ENCODE measurements at regions not wholly inside any gene's neighbourhood (a gene's known extent, or its start where the extent isn't known, plus 50 kb on each side); places are given as distances from the start of the nearest gene placed in this dataset.

DNA sequence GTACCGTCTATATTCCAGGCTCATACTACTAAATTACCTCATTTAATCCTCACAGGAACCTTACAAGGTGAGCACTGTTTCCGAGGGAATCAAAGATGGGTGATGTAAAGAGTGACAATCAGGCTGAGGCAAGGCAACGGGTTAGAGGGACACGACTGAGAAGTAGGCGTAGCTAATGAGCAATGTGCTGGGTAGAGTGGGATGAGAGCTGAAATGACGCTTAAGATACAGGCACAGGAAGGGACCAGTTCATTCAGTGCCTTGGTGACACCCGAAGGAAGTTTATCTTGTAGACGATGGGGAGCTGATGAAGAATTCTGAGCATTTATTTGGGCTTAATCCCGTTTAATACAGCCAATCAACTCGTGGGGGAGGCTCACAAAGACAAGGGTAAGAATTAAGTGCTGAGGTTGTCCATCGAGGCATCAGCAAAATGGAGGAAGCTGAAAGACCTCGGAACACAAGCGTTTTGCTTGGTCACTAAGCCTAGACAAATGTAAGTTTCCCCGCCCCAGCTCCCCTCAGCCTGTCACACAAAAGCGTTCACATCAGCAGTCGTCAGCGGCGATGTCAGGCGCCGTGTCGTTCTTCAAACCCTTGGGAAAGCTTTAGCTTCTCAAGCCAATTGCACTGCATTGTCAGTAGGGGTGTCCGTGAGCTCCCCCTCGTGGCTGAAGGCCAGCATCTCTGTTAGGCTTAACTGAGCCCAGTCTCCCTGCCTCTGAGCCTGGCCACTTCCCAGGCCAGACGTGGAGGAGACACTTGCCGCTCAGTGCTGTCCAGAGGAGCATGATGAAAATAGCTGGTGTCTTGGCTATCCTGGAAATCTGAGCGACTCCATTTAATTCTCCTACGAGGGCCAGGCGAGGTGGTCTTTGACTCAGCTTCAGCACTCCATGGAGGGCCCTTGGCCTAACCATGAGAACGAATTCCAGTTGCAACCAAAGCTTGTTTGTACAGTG, 288.5 kb upstream of the G2E3 start:
- Histone ChIP-seq H3K36me3 (no peaks in the 10 kb centered on the region), H3K4me1 (peaks cover 0 to 4% (median 0%) of the 10 kb centered on the region in 4 donors), H3K27me3 (no peaks in the 10 kb centered on the region), H3K9me3 (no peaks in the 10 kb centered on the region), H3K4me3 (no peak overlapping the region), H3K27ac (no peak overlapping the region)
- TF ChIP-seq, protein P1, sequence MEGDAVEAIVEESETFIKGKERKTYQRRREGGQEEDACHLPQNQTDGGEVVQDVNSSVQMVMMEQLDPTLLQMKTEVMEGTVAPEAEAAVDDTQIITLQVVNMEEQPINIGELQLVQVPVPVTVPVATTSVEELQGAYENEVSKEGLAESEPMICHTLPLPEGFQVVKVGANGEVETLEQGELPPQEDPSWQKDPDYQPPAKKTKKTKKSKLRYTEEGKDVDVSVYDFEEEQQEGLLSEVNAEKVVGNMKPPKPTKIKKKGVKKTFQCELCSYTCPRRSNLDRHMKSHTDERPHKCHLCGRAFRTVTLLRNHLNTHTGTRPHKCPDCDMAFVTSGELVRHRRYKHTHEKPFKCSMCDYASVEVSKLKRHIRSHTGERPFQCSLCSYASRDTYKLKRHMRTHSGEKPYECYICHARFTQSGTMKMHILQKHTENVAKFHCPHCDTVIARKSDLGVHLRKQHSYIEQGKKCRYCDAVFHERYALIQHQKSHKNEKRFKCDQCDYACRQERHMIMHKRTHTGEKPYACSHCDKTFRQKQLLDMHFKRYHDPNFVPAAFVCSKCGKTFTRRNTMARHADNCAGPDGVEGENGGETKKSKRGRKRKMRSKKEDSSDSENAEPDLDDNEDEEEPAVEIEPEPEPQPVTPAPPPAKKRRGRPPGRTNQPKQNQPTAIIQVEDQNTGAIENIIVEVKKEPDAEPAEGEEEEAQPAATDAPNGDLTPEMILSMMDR (IDR thresholded peaks at IDR 0.05): peak; percentile 60 to 94 (median 92)
- TF ChIP-seq POLR2A (IDR thresholded peaks at IDR 0.05): no peak
- intact Hi-C loops (cut with DNase I): no loop called here
- peak; percentile 100 for ATAC-seq
- WGBS (ENCODE audit: insufficient coverage, low coverage, low lambda C conversion rate, missing lambda C conversion rate): 27% methylated on average over 21 of the region's 29 CpGs
- peak; percentile 82 to 86 (median 85) for DNase-seq

DNA sequence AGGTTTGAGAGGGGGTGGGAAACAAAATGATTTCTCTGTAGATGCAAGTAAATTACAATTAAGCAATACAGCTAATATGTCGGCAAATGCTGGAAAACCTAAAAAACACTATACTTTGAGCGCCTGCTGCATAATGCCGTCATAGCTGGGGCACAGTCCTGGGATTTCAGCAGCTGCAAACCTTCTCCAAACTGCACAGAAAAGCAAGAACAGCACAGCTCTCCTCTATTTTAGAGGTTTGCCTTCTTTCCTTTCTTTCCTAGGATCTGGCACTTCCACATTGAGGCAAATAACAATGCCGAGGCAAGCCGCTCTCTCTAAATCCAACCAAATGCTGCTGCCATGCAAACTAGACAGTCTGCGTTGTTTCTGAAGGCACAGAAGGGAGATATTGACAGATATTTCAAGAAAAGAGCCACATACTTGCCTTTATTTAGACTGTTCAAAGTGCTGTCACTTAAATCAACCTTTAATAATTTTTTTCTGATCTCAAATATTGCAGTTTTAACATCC, 287.1 kb upstream of the G2E3 start:
- Histone ChIP-seq H3K4me3 (no peak overlapping the region), H3K9me3 (no peaks in the 10 kb centered on the region), H3K4me1 (peaks cover 0 to 4% (median 0%) of the 10 kb centered on the region in 4 donors), H3K27ac (no peak overlapping the region), H3K27me3 (no peaks in the 10 kb centered on the region), H3K36me3 (no peaks in the 10 kb centered on the region)
- 77% methylated on average over 6 of the region's 6 CpGs for WGBS (ENCODE audit: insufficient coverage, low coverage, low lambda C conversion rate, missing lambda C conversion rate)
- ATAC-seq: no peak
- no peak for DNase-seq
- intact Hi-C loops (cut with DNase I): no loop called here
- TF ChIP-seq, protein P1 (IDR thresholded peaks at IDR 0.05): no peak
- TF ChIP-seq POLR2A (IDR thresholded peaks at IDR 0.05): no peak

DNA sequence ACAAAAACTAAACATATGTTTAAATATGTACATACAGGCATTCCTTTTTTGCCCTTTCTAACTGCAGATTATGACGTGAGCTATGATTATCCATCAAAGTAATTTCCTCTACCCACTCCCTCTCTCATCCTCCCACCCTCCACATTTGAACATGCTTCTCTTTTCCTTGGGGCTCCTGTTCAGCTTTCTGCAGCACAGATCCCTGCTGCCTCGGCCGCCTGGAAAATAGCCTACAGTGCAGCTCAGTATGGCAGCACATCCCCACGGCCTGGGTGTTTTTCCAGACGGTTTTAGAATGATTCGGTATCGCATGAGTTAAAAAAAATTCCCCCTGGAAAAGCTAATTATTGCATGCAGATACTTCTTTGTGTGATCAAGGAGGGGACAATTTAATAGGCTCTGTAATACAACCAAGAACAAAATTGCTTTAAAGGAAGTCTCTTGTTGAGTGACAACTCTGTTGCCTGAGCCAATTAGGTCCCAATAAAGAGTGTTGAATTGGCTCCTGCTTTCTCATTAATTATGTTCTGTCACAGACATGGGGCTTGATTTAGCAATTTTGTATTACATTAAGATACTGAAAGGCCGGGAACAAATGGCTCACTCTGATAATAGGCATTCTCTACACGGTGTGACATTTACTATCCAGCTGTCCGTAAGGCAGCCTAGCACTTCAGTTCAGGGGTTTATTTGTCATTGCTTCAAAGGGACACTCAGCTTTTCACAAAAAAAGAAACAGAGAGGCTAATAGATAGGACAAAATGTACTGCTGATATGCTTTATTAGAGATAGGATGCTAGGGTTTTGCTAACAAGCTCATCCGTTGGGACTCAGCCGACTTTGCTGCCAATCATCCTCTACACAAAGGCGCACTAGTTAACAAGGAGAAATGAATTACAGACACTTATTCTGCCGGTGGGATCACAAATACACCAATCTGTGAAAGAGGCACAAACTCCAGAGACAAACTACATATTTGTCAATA, 285.8 kb upstream of the G2E3 start:
- Histone ChIP-seq H3K27me3 (no peaks in the 10 kb centered on the region), H3K27ac (no peak overlapping the region), H3K4me1 (peaks cover 0 to 4% (median 0%) of the 10 kb centered on the region in 4 donors), H3K36me3 (no peaks in the 10 kb centered on the region), H3K4me3 (no peak overlapping the region), H3K9me3 (no peaks in the 10 kb centered on the region)
- WGBS (ENCODE audit: insufficient coverage, low coverage, low lambda C conversion rate, missing lambda C conversion rate): 66% methylated on average over 14 of the region's 14 CpGs
- ATAC-seq: no peak
- intact Hi-C loops (cut with DNase I): no loop called here
- TF ChIP-seq, protein P1 (IDR thresholded peaks at IDR 0.05): no peak
- TF ChIP-seq POLR2A (IDR thresholded peaks at IDR 0.05): no peak
- no peak for DNase-seq

DNA sequence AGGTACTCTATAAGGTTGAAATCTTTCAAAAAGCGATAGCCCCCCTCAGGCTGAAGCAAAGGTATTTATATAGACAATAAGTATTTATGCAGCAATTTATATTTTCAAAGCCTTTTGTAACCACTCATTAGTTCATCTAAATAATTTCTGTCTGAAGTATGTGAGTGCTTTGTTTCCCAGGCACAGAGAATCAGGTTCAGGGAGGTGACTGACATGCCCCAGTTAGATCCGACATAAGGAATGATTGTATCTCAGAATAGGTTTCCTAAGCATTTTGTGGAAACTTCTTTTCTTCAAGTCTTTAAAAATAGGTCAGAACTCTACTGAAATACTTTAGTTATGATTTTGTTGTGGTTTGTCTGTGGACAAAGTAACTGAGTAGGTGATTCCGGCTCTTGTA, 283.4 kb upstream of the G2E3 start:
- no peak overlapping the region for H3K4me3 ChIP-seq
- no peaks in the 10 kb centered on the region for H3K27me3 ChIP-seq
- ATAC-seq (no peak), DNase-seq (no peak)
- H3K36me3 ChIP-seq: no peaks in the 10 kb centered on the region
- TF ChIP-seq, protein P1 (IDR thresholded peaks at IDR 0.05): no peak
- TF ChIP-seq POLR2A (IDR thresholded peaks at IDR 0.05): no peak
- 73% methylated on average over 3 of the region's 3 CpGs for WGBS (ENCODE audit: insufficient coverage, low coverage, low lambda C conversion rate, missing lambda C conversion rate)
- H3K9me3 ChIP-seq: no peaks in the 10 kb centered on the region
- H3K4me1 ChIP-seq: peaks cover 0 to under 1% (median 0%) of the 10 kb centered on the region in 4 donors
- intact Hi-C loops (cut with DNase I): no loop called here
- no peak overlapping the region for H3K27ac ChIP-seq
